GM23338 (cell line): ENCODE measurements at regions not wholly inside any gene's neighbourhood (a gene's known extent, or its start where the extent isn't known, plus 50 kb on each side); places are given as distances from the start of the nearest gene placed in this dataset.

ENCODE experiments used
- ATAC-seq: fragments of 200-7000 bp; cut with Tn5 transposase; 3 replicates; pipeline ENCODE4 v1.9.1; 2020
- DNase-seq: peaks from one replicate; pipeline ENCODE4 v3.0.0-alpha.2; 2015; ENCODE audit warnings: low spot score
- H2AFZ ChIP-seq: fragments of 200-600 bp; sonication (generic); 2 replicates; pipeline ENCODE4 v1.8.0; 2016; ENCODE audit warnings: antibody characterized with exemption, mild to moderate bottlenecking, moderate library complexity
- H3F3A ChIP-seq: fragments of 200-600 bp; sonication (generic); replicated peaks from 2 replicates; pipeline ENCODE4 v1.8.0; 2017; ENCODE audit warnings: antibody characterized with exemption, mixed run types, low read depth
- H3K27ac ChIP-seq: fragments of 200-600 bp; sonication (generic); 2 replicates; pipeline ENCODE4 v1.6.1; 2016; ENCODE audit warnings: low read depth
- H3K27me3 ChIP-seq: fragments of 200-600 bp; sonication (generic); 2 replicates; pipeline ENCODE4 v1.8.0; 2016; ENCODE audit warnings: mild to moderate bottlenecking, mixed run types, moderate library complexity; ENCODE audit not compliant: insufficient read depth
- H3K36me3 ChIP-seq: fragments of 200-600 bp; sonication (generic); 2 replicates; pipeline ENCODE4 v1.8.0; 2016; ENCODE audit warnings: mild to moderate bottlenecking; ENCODE audit not compliant: insufficient read depth
- H3K4me1 ChIP-seq: fragments of 200-600 bp; sonication (generic); 2 replicates; pipeline ENCODE4 v1.8.0; 2016; ENCODE audit warnings: mild to moderate bottlenecking, moderate library complexity; ENCODE audit not compliant: insufficient read depth
- H3K4me2 ChIP-seq: fragments of 200-600 bp; sonication (generic); 2 replicates; pipeline ENCODE4 v1.7.1; 2017; ENCODE audit warnings: mixed run types
- H3K4me3 ChIP-seq: fragments of 200-600 bp; sonication (generic); 2 replicates; pipeline ENCODE4 v1.6.1; 2016; ENCODE audit warnings: mixed run types
- H3K79me2 ChIP-seq: fragments of 200-600 bp; sonication (generic); replicated peaks from 2 replicates; pipeline ENCODE4 v1.8.0; 2017; ENCODE audit warnings: mild to moderate bottlenecking; ENCODE audit not compliant: insufficient read depth
- H3K9me2 ChIP-seq: fragments of 200-600 bp; sonication (generic); 2 replicates; pipeline ENCODE4 v1.8.0; 2017; ENCODE audit not compliant: insufficient read depth
- H4K20me1 ChIP-seq: fragments of 200-600 bp; sonication (generic); replicated peaks from 2 replicates; pipeline ENCODE4 v1.8.0; 2017; ENCODE audit warnings: mild to moderate bottlenecking; ENCODE audit not compliant: insufficient read depth
- H3K27ac Mint-ChIP-seq: 2 replicates; pipeline ENCODE4 v1.8.0; 2020; ENCODE audit warnings: inconsistent platforms, mild to moderate bottlenecking, moderate library complexity, mixed read lengths
- H3K27me3 Mint-ChIP-seq: 3 replicates; pipeline ENCODE4 v1.8.0; 2022; ENCODE audit warnings: low read depth, mild to moderate bottlenecking, moderate library complexity, mixed read lengths, inconsistent platforms; ENCODE audit not compliant: insufficient read depth, poor library complexity
- H3K36me3 Mint-ChIP-seq: 3 replicates; pipeline ENCODE4 v1.8.0; 2021; ENCODE audit warnings: low read depth, mild to moderate bottlenecking, inconsistent platforms, moderate library complexity, mixed read lengths
- H3K4me1 Mint-ChIP-seq: 3 replicates; pipeline ENCODE4 v1.8.0; 2020; ENCODE audit warnings: mild to moderate bottlenecking, inconsistent platforms, mixed read lengths
- H3K4me3 Mint-ChIP-seq: 3 replicates; pipeline ENCODE4 v1.8.0; 2021; ENCODE audit warnings: moderate library complexity, mild to moderate bottlenecking, inconsistent platforms, mixed read lengths
- H3K9me3 Mint-ChIP-seq: 3 replicates; pipeline ENCODE4 v1.8.0; 2020; ENCODE audit warnings: moderate library complexity, mild to moderate bottlenecking, inconsistent platforms, mixed read lengths
- CREB1 ChIP-seq: fragments of 250-450 bp; sonication (Bioruptor Pico); IDR thresholded peaks from 2 replicates; pipeline ENCODE4 v1.5.0; 2020; ENCODE audit warnings: low read depth, mild to moderate bottlenecking, moderate library complexity
- CTCF ChIP-seq, 2 experiments: fragments of 200-600 bp in 1 of 2; sonication (generic) in 1 of 2; conservative IDR thresholded peaks; 2 replicates each; pipeline versions ENCODE4 v1.5.1 to v1.6.1; 2016 to 2017; ENCODE audit warnings: antibody characterized with exemption in 2 of 2, low read depth in 2 of 2, mild to moderate bottlenecking in 2 of 2, moderate library complexity in 1 of 2
- ETS1 ChIP-seq: IDR thresholded peaks from 2 replicates; pipeline ENCODE4 v1.6.1; 2016; ENCODE audit warnings: antibody characterized with exemption
- EZH2 ChIP-seq: fragments of 200-600 bp; sonication (generic); IDR thresholded peaks from one replicate; pipeline ENCODE4 v1.8.0; 2017; ENCODE audit warnings: antibody characterized with exemption, mild to moderate bottlenecking, low read depth; ENCODE audit not compliant: unreplicated experiment
- EZH2phosphoT487 ChIP-seq: fragments of 200-600 bp; sonication (generic); IDR thresholded peaks from one replicate; pipeline ENCODE4 v1.8.1; 2018; ENCODE audit warnings: antibody characterized with exemption; ENCODE audit not compliant: unreplicated experiment
- JUNB ChIP-seq: IDR thresholded peaks from one replicate; pipeline ENCODE4 v1.6.1; 2016; ENCODE audit warnings: antibody characterized with exemption; ENCODE audit not compliant: unreplicated experiment
- NANOG ChIP-seq: IDR thresholded peaks from 2 replicates; pipeline ENCODE4 v1.6.1; 2016; ENCODE audit warnings: antibody characterized with exemption, borderline replicate concordance
- POLR2AphosphoS5 ChIP-seq: IDR thresholded peaks from 2 replicates; pipeline ENCODE4 v1.6.1; 2016; ENCODE audit warnings: antibody characterized with exemption, low read depth
- REST ChIP-seq: IDR thresholded peaks from one replicate; pipeline ENCODE4 v1.6.1; 2018; ENCODE audit warnings: antibody characterized with exemption; ENCODE audit not compliant: unreplicated experiment
- STAT1 ChIP-seq: IDR thresholded peaks from one replicate; pipeline ENCODE4 v1.6.1; 2016; ENCODE audit warnings: antibody characterized with exemption; ENCODE audit not compliant: unreplicated experiment
- ZNF114 ChIP-seq: fragments of 250-450 bp; sonication (Bioruptor Pico); IDR thresholded peaks from 2 replicates; pipeline ENCODE4 v1.5.0; 2020; ENCODE audit warnings: mild to moderate bottlenecking, moderate library complexity
- ZNF331 ChIP-seq: fragments of 250-450 bp; sonication (Bioruptor Pico); IDR thresholded peaks from 2 replicates; pipeline ENCODE4 v1.5.0; 2020; ENCODE audit warnings: low read depth, mild to moderate bottlenecking, moderate library complexity
- ZNF462 ChIP-seq: fragments of 250-450 bp; sonication (Bioruptor Pico); IDR thresholded peaks from 2 replicates; pipeline ENCODE4 v1.5.0; 2020; ENCODE audit warnings: mild to moderate bottlenecking, moderate library complexity

- no peak overlapping the region for H3K27ac ChIP-seq
- H3K9me3 Mint-ChIP-seq: no peaks in the 10 kb centered on the region
- peaks cover 3% of the 10 kb centered on the region for H3K27me3 Mint-ChIP-seq
- no peak overlapping the region for H3K4me3 ChIP-seq
- DNase-seq (no peak), ATAC-seq (no peak)
- H3K4me1 ChIP-seq: no peaks in the 10 kb centered on the region
- H3K27ac Mint-ChIP-seq: no peak overlapping the region
- H4K20me1 ChIP-seq: no peaks in the 10 kb centered on the region
- H3K27me3 ChIP-seq: no peaks in the 10 kb centered on the region
- no peaks in the 10 kb centered on the region for H3F3A ChIP-seq
- H3K4me1 Mint-ChIP-seq: no peaks in the 10 kb centered on the region
- no peak overlapping the region for H2AFZ ChIP-seq
- H3K4me3 Mint-ChIP-seq: no peak overlapping the region
- H3K9me2 ChIP-seq: no peaks in the 10 kb centered on the region
- H3K79me2 ChIP-seq: no peaks in the 10 kb centered on the region
- H3K4me2 ChIP-seq: no peak overlapping the region
- H3K36me3 Mint-ChIP-seq: no peaks in the 10 kb centered on the region
- TF ChIP-seq EZH2phosphoT487 (no peak), EZH2 (no peak), ZNF114 (CRISPR knock-in tag) (no peak), STAT1 (no peak), JUNB (no peak), NANOG (no peak), ZNF462 (CRISPR knock-in tag) (no peak), POLR2AphosphoS5 (no peak), CTCF (conservative IDR thresholded peaks at IDR 0.05; ENCODE audit: low read depth in 2 of 2) (no peak), CREB1 (CRISPR knock-in tag) (no peak), REST (no peak), ETS1 (no peak), ZNF331 (CRISPR knock-in tag) (no peak)
- no peaks in the 10 kb centered on the region for H3K36me3 ChIP-seq
Observed at GRCh38 chr21:38133240-38133639, 123.6 kb upstream of the KCNJ15 start.
